ENCODE measurements at regions not wholly inside any gene's neighbourhood (a gene's known extent, or its start where the extent isn't known, plus 50 kb on each side); places are given as distances from the start of the nearest gene placed in this dataset.

GRCh38 chr1:116855773-116856201, 53.9 kb upstream of the PTGFRN start:
- Histone ChIP-seq H3K36me3 (ENCODE audit: insufficient read depth, low read length, poor library complexity, severe bottlenecking) (no peaks in the 10 kb centered on the region), H3K27me3 (replicated peaks; ENCODE audit: insufficient read depth, low read depth, low read length, poor library complexity) (no peaks in the 10 kb centered on the region), H3K9me3 (ENCODE audit: low read depth, low read length, poor library complexity, severe bottlenecking) (no peaks in the 10 kb centered on the region), H3K4me3 (ENCODE audit: low read depth, low read length, poor library complexity, severe bottlenecking) (no peak overlapping the region), H3K4me1 (ENCODE audit: insufficient read depth, low read length, poor library complexity, severe bottlenecking) (peaks cover 38% of the 10 kb centered on the region), H3K27ac (ENCODE audit: low read depth, low read length, poor library complexity, severe bottlenecking) (peak overlapping the region; percentile 70)
- BruUV-seq (replicated peaks) = no TSS peak
- intact Hi-C loops (cut with micrococcal nuclease; ENCODE audit: unreplicated experiment) = loop anchor here (2.0 kb wide), 1 partner anchor 199 kb away; no protein-coding TSS in a partner anchor
- DNase-seq (ENCODE audit: low spot score) = peak; percentile 89
- ChIA-PET CTCF (interaction anchor here (0.6 to 1.7 kb wide), 4 partner anchors 22 to 211 kb away, joined by 3 to 12 read pairs (median 5); no protein-coding TSS in a partner anchor), POLR2A (ENCODE audit: low non-redundant PET) (interaction anchor here (0.6 kb wide), 1 partner anchor 172 kb away, joined by 3 read pairs; no protein-coding TSS in a partner anchor)
- no peak for TF ChIP-seq CTCF (conservative IDR thresholded peaks at IDR 0.05; ENCODE audit: low read depth, low read length)
- no peak for TF ChIP-seq EZH2 (IDR thresholded peaks at IDR 0.05; ENCODE audit: borderline replicate concordance, low read depth, low read length, poor library complexity, severe bottlenecking)

GRCh38 chr1:116856312-116856711, 53.4 kb upstream of the PTGFRN start:
- intact Hi-C loops (cut with micrococcal nuclease; ENCODE audit: unreplicated experiment) = no loop called here
- POLR2A ChIA-PET (ENCODE audit: low non-redundant PET) = interaction anchor here (0.6 kb wide), 1 partner anchor 172 kb away, joined by 3 read pairs; no protein-coding TSS in a partner anchor
- TF ChIP-seq CTCF (conservative IDR thresholded peaks at IDR 0.05; ENCODE audit: low read depth, low read length) (no peak), EZH2 (IDR thresholded peaks at IDR 0.05; ENCODE audit: borderline replicate concordance, low read depth, low read length, poor library complexity, severe bottlenecking) (no peak)

GRCh38 chr1:116857092-116857491, 52.6 kb upstream of the PTGFRN start:
- intact Hi-C loops (cut with micrococcal nuclease; ENCODE audit: unreplicated experiment) = no loop called here

More at GRCh38 chr1:116856312-116856711, 53.4 kb upstream of the PTGFRN start:
- BruUV-seq (replicated peaks) = no TSS peak
- no peak for DNase-seq (ENCODE audit: low spot score)
- no peaks in the 10 kb centered on the region for H3K36me3 ChIP-seq (ENCODE audit: insufficient read depth, low read length, poor library complexity, severe bottlenecking)
- H3K4me3 ChIP-seq (ENCODE audit: low read depth, low read length, poor library complexity, severe bottlenecking) = no peak overlapping the region
- H3K27ac ChIP-seq (ENCODE audit: low read depth, low read length, poor library complexity, severe bottlenecking) = peak overlapping the region; percentile 70
- CTCF ChIA-PET = interaction anchor here (0.6 to 1.7 kb wide), 4 partner anchors 22 to 211 kb away, joined by 3 to 12 read pairs (median 4); no protein-coding TSS in a partner anchor
- no peaks in the 10 kb centered on the region for H3K27me3 ChIP-seq (replicated peaks; ENCODE audit: insufficient read depth, low read depth, low read length, poor library complexity)
- H3K4me1 ChIP-seq (ENCODE audit: insufficient read depth, low read length, poor library complexity, severe bottlenecking) = peaks cover 38% of the 10 kb centered on the region
- no peaks in the 10 kb centered on the region for H3K9me3 ChIP-seq (ENCODE audit: low read depth, low read length, poor library complexity, severe bottlenecking)

More at GRCh38 chr1:116857092-116857491, 52.6 kb upstream of the PTGFRN start:
- H3K9me3 ChIP-seq (ENCODE audit: low read depth, low read length, poor library complexity, severe bottlenecking) = no peaks in the 10 kb centered on the region
- TF ChIP-seq CTCF (conservative IDR thresholded peaks at IDR 0.05; ENCODE audit: low read depth, low read length) (no peak), EZH2 (IDR thresholded peaks at IDR 0.05; ENCODE audit: borderline replicate concordance, low read depth, low read length, poor library complexity, severe bottlenecking) (no peak)
- H3K27ac ChIP-seq (ENCODE audit: low read depth, low read length, poor library complexity, severe bottlenecking) = no peak overlapping the region
- no peak for DNase-seq (ENCODE audit: low spot score)
- H3K36me3 ChIP-seq (ENCODE audit: insufficient read depth, low read length, poor library complexity, severe bottlenecking) = no peaks in the 10 kb centered on the region
- peaks cover 38% of the 10 kb centered on the region for H3K4me1 ChIP-seq (ENCODE audit: insufficient read depth, low read length, poor library complexity, severe bottlenecking)
- H3K27me3 ChIP-seq (replicated peaks; ENCODE audit: insufficient read depth, low read depth, low read length, poor library complexity) = no peaks in the 10 kb centered on the region
- ChIA-PET CTCF (interaction anchor here (1.7 kb wide), 1 partner anchor 21 kb away, joined by 4 read pairs; no protein-coding TSS in a partner anchor), POLR2A (ENCODE audit: low non-redundant PET) (no interaction called here)
- no TSS peak for BruUV-seq (replicated peaks)
- H3K4me3 ChIP-seq (ENCODE audit: low read depth, low read length, poor library complexity, severe bottlenecking) = no peak overlapping the region
